Hepatocyte (in vitro differentiated cells): ENCODE measurements at regions not wholly inside any gene's neighbourhood (a gene's known extent, or its start where the extent isn't known, plus 50 kb on each side); places are given as distances from the start of the nearest gene placed in this dataset.

ENCODE experiments used
- DNase-seq: peaks from one replicate; pipeline ENCODE4 v3.0.0-alpha.2; 2016; ENCODE audit warnings: low spot score
- H2AFZ ChIP-seq: fragments of 200-600 bp; sonication (generic); 2 replicates; pipeline ENCODE4 v1.6.0; 2016; ENCODE audit warnings: antibody characterized with exemption, mild to moderate bottlenecking
- H3K27ac ChIP-seq: fragments of 200-600 bp; sonication (generic); 2 replicates; pipeline ENCODE4 v1.5.1; 2016; ENCODE audit warnings: mild to moderate bottlenecking
- H3K27me3 ChIP-seq: fragments of 200-600 bp; sonication (generic); 2 replicates; pipeline ENCODE4 v1.6.1; 2016
- H3K36me3 ChIP-seq: fragments of 200-600 bp; sonication (generic); replicated peaks from 2 replicates; pipeline ENCODE4 v1.5.1; 2016; ENCODE audit warnings: low read depth; ENCODE audit not compliant: insufficient read depth
- H3K4me1 ChIP-seq: fragments of 200-600 bp; sonication (generic); 2 replicates; pipeline ENCODE4 v1.5.1; 2016; ENCODE audit warnings: mild to moderate bottlenecking, moderate library complexity; ENCODE audit not compliant: insufficient read depth
- H3K4me2 ChIP-seq: fragments of 200-600 bp; sonication (generic); 2 replicates; pipeline ENCODE4 v1.6.0; 2016
- H3K4me3 ChIP-seq: fragments of 200-600 bp; sonication (generic); 2 replicates; pipeline ENCODE4 v1.5.1; 2016; ENCODE audit warnings: mild to moderate bottlenecking
- H3K79me2 ChIP-seq: fragments of 200-600 bp; sonication (generic); 2 replicates; pipeline ENCODE4 v1.6.0; 2017; ENCODE audit warnings: mild to moderate bottlenecking
- H3K9me2 ChIP-seq: fragments of 200-600 bp; sonication (generic); replicated peaks from 2 replicates; pipeline ENCODE4 v1.6.0; 2017; ENCODE audit warnings: mild to moderate bottlenecking; ENCODE audit not compliant: insufficient read depth
- H3K9me3 ChIP-seq: fragments of 200-600 bp; sonication (generic); 2 replicates; pipeline ENCODE4 v1.5.1; 2016; ENCODE audit warnings: low read depth, mild to moderate bottlenecking
- H4K20me1 ChIP-seq: fragments of 200-600 bp; sonication (generic); 2 replicates; pipeline ENCODE4 v1.6.0; 2016; ENCODE audit warnings: mild to moderate bottlenecking; ENCODE audit not compliant: insufficient read depth, poor library complexity, severe bottlenecking
- EZH2 ChIP-seq: fragments of 200-600 bp; sonication (generic); IDR thresholded peaks from 2 replicates; pipeline ENCODE4 v1.6.1; 2016; ENCODE audit warnings: antibody characterized with exemption, mild to moderate bottlenecking, borderline replicate concordance
- EZH2phosphoT487 ChIP-seq: fragments of 200-600 bp; sonication (generic); IDR thresholded peaks from one replicate; pipeline ENCODE4 v1.6.1; 2018; ENCODE audit warnings: antibody characterized with exemption, mild to moderate bottlenecking, low read depth, moderate library complexity; ENCODE audit not compliant: unreplicated experiment, severe bottlenecking
- WGBS: methylation state at CpG from one replicate; pipeline ENCODE4 v1.1.6; 2016; ENCODE audit warnings: low lambda C conversion rate; ENCODE audit errors: missing lambda C conversion rate; 5-methylcytosine and 5-hydroxymethylcytosine counted together
- TF ChIP-seq, protein P1 (sequence below): fragments of 200-600 bp; sonication (generic); IDR thresholded peaks from 2 replicates; pipeline ENCODE4 v1.5.1; 2016; ENCODE audit warnings: antibody characterized with exemption, mild to moderate bottlenecking; ENCODE audit not compliant: poor library complexity

DNA sequence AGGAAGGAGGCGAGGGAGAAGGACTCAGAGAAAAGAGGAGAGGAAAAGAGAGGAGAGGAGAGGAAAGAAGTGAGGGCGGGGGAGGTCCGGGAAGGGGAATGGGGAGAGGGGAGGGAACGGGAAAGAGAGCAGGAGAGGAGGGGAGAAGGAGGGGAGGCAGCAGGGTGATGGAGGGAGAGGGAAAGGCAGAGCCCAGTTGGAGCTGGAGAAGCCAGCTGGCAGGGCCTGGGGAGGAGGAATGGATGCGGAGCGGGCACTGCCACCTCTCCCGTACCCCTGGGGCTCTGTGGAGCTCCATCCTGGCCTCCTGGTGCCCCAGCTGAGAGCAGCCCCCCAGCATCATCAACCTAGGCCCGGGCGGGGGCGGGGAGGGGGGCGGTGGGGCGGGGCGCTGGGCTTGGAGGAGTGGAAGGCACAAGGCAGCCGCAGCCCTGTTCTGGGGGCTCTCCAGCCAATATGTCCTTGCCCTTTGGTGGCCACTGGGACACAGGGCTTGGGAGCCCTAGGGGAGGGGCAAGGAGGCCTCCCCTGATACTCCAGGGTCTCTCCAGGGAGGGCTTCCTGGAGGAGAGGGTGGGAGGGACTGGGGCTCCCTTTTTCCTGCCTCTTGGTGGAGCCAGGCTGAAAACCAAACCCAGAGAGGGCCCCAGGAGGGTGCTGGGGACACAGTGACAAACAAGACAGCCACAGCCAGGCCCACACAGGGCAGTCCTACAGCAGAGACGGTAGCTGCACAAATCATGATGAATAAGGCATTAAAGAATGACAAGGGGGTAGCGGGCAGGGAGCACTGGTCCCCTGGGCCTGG lies 123.7 kb downstream of the C9orf50 start:
- H3K36me3 ChIP-seq = no peaks in the 10 kb centered on the region
- peak; percentile 80 for DNase-seq
- no peaks in the 10 kb centered on the region for H4K20me1 ChIP-seq
- H3K27me3 ChIP-seq = no peaks in the 10 kb centered on the region
- peaks cover 74% of the 10 kb centered on the region for H3K4me1 ChIP-seq
- H3K4me3 ChIP-seq = peak overlapping the region; percentile 3
- H3K9me3 ChIP-seq = no peaks in the 10 kb centered on the region
- TF ChIP-seq EZH2phosphoT487 (no peak), EZH2 (no peak)
- TF ChIP-seq, protein P1, sequence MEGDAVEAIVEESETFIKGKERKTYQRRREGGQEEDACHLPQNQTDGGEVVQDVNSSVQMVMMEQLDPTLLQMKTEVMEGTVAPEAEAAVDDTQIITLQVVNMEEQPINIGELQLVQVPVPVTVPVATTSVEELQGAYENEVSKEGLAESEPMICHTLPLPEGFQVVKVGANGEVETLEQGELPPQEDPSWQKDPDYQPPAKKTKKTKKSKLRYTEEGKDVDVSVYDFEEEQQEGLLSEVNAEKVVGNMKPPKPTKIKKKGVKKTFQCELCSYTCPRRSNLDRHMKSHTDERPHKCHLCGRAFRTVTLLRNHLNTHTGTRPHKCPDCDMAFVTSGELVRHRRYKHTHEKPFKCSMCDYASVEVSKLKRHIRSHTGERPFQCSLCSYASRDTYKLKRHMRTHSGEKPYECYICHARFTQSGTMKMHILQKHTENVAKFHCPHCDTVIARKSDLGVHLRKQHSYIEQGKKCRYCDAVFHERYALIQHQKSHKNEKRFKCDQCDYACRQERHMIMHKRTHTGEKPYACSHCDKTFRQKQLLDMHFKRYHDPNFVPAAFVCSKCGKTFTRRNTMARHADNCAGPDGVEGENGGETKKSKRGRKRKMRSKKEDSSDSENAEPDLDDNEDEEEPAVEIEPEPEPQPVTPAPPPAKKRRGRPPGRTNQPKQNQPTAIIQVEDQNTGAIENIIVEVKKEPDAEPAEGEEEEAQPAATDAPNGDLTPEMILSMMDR = peak; percentile 2
- peak overlapping the region; percentile 94 for H3K27ac ChIP-seq
- WGBS = 6% methylated on average over 9 of the region's 16 CpGs
- H2AFZ ChIP-seq = no peak overlapping the region
- no peaks in the 10 kb centered on the region for H3K9me2 ChIP-seq
- H3K4me2 ChIP-seq = peak overlapping the region; percentile 95
- H3K79me2 ChIP-seq = peaks cover 12% of the 10 kb centered on the region

DNA sequence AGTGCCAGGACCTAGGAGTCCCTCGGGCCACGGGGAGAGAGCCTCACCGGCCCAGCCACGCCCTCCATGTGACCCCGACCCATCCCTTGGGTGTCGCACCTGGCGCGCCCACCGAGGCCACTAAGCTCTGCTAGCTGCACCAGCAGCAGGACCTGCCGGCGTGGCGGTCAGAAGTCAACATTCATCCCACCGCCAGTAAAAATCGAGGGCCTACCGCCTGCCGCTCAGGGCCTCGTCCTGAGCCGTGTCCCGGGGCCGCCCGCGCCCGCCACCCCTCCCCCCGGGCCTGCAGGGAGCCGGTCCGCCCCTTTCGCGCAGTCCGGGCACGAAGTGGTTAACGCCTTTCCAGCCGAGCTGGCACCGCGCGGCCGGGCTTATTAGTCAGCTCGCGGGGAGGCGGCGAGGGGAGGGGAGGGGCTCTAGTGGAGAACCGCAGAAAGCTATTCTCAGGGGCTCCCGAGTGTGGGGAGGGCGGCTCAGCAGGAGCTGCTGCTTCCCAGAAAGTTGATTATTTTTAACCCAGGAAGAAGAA lies 124.4 kb downstream of the C9orf50 start:
- no peaks in the 10 kb centered on the region for H3K9me2 ChIP-seq

DNA sequence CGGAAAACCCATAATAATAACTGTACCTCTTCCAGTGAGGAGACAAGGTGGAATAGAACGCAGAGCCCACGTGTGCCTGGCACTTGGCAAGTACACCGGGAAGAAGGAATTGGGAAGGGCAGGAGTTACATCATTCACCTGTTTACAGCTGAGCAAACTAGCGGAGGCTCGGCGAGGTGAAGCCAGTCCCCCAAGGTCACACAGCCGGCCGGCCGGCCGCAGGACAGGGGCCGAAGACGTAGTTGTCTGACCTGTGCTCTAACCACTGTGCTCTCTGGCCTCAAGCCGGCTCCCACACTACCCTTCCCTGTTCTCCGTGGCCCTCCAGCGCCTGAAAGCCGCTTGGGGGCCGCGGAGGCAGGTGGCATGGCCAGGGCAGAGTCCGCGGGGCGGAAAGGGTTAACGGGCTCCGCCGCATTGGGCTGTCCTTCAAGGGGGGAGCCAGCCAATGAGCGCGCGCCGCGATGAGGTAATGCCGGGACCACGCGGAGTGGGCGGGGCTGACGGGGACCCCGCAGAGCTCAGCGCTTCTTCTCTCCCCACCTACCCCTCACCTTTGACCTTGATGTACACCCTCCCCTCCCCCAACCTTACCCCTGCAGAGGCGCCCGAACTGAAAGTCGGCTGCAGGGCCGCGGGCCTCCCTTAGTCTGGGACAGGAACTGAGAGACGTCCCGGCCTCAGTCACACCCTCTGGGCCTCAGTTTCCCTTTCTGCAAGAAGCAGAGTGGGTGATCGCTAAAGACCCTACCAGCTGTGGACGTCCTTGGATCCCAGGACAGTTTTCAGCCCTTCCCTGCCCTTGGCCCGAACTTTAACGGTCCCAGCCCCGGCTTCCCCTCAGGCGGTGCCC lies 125.1 kb downstream of the C9orf50 start:
- H3K4me1 ChIP-seq = peaks cover 80% of the 10 kb centered on the region
- H3K9me2 ChIP-seq = no peaks in the 10 kb centered on the region
- H3K4me2 ChIP-seq = peak overlapping the region; percentile 95
- H3K9me3 ChIP-seq = no peaks in the 10 kb centered on the region
- WGBS = 7% methylated on average over 39 of the region's 50 CpGs
- no peaks in the 10 kb centered on the region for H3K36me3 ChIP-seq
- H4K20me1 ChIP-seq = no peaks in the 10 kb centered on the region
- peak; percentile 96 for DNase-seq
- no peak overlapping the region for H2AFZ ChIP-seq
- peak overlapping the region; percentile 94 for H3K27ac ChIP-seq
- TF ChIP-seq EZH2 = no peak
- TF ChIP-seq, protein P1 = no peak
- no peak for TF ChIP-seq EZH2phosphoT487
- peak overlapping the region; percentile 8 for H3K4me3 ChIP-seq
- H3K27me3 ChIP-seq = no peaks in the 10 kb centered on the region
- peaks cover 26% of the 10 kb centered on the region for H3K79me2 ChIP-seq

More for the DNA sequence above, 124.4 kb downstream of the C9orf50 start:
- H3K27me3 ChIP-seq = no peaks in the 10 kb centered on the region
- peak overlapping the region; percentile 95 for H3K4me2 ChIP-seq
- peak; percentile 98 for DNase-seq
- no peaks in the 10 kb centered on the region for H4K20me1 ChIP-seq
- H3K4me1 ChIP-seq = peaks cover 77% of the 10 kb centered on the region
- no peaks in the 10 kb centered on the region for H3K36me3 ChIP-seq
- no peaks in the 10 kb centered on the region for H3K9me3 ChIP-seq
- peak overlapping the region; percentile 94 for H3K27ac ChIP-seq
- H3K4me3 ChIP-seq = peak overlapping the region; percentile 8
- WGBS = 2% methylated on average over 36 of the region's 43 CpGs
- TF ChIP-seq EZH2phosphoT487 = no peak
- no peak overlapping the region for H2AFZ ChIP-seq
- H3K79me2 ChIP-seq = peaks cover 19% of the 10 kb centered on the region
